DOHH2 (cell line): ENCODE measurements at regions not wholly inside any gene's neighbourhood (a gene's known extent, or its start where the extent isn't known, plus 50 kb on each side); places are given as distances from the start of the nearest gene placed in this dataset.

Experiments used
- H3F3A ChIP-seq: fragments of 200-600 bp; sonication (generic), shearing (Covaris generic); 2 replicates; pipeline ENCODE4 v1.6.0; 2016; ENCODE audit warnings: antibody characterized with exemption, mild to moderate bottlenecking; ENCODE audit not compliant: control insufficient read depth, insufficient read depth
- H3K27ac ChIP-seq: fragments of 200-600 bp; sonication (generic); 2 replicates; pipeline ENCODE4 v1.5.1; 2014; ENCODE audit warnings: low read depth, mild to moderate bottlenecking, low read length, moderate library complexity
- H3K27me3 ChIP-seq: fragments of 200-600 bp; sonication (generic); 2 replicates; pipeline ENCODE4 v1.6.1; 2014; ENCODE audit warnings: mild to moderate bottlenecking, low read length, mixed read lengths; ENCODE audit not compliant: control insufficient read depth
- H3K36me3 ChIP-seq: fragments of 200-600 bp; sonication (generic); 2 replicates; pipeline ENCODE4 v1.6.1; 2014; ENCODE audit warnings: mild to moderate bottlenecking, low read length, moderate library complexity, mixed read lengths; ENCODE audit not compliant: control insufficient read depth
- H3K4me1 ChIP-seq: fragments of 200-600 bp; sonication (generic); 2 replicates; pipeline ENCODE4 v1.6.1; 2014; ENCODE audit warnings: mild to moderate bottlenecking, low read length, mixed read lengths; ENCODE audit not compliant: control insufficient read depth
- H3K4me2 ChIP-seq: fragments of 200-600 bp; sonication (generic); 2 replicates; pipeline ENCODE4 v1.6.0; 2014; ENCODE audit warnings: mild to moderate bottlenecking, low read length, moderate library complexity
- H3K4me3 ChIP-seq: fragments of 200-600 bp; sonication (generic); 2 replicates; pipeline ENCODE4 v1.5.1; 2014; ENCODE audit warnings: mild to moderate bottlenecking, low read length, mixed read lengths
- H3K79me2 ChIP-seq: fragments of 200-600 bp; sonication (generic); 2 replicates; pipeline ENCODE4 v1.6.1; 2014; ENCODE audit warnings: mild to moderate bottlenecking, low read length, mixed read lengths; ENCODE audit not compliant: control insufficient read depth
- H3K9me2 ChIP-seq: fragments of 200-600 bp; sonication (generic); replicated peaks from 2 replicates; pipeline ENCODE4 v1.6.1; 2014; ENCODE audit warnings: mild to moderate bottlenecking, low read length, mixed read lengths; ENCODE audit not compliant: control insufficient read depth
- H3K9me3 ChIP-seq: fragments of 200-600 bp; sonication (generic); 2 replicates; pipeline ENCODE4 v1.6.1; 2014; ENCODE audit warnings: antibody characterized with exemption, low read length, mixed read lengths; ENCODE audit not compliant: control insufficient read depth, insufficient read depth
- H4K20me1 ChIP-seq: fragments of 200-600 bp; sonication (generic); 2 replicates; pipeline ENCODE4 v1.6.0; 2014; ENCODE audit warnings: low read depth, mild to moderate bottlenecking, antibody characterized with exemption, low read length, moderate library complexity; ENCODE audit not compliant: control insufficient read depth, insufficient read depth
- EZH2phosphoT487 ChIP-seq: fragments of 200-600 bp; sonication (generic); IDR thresholded peaks from 2 replicates; pipeline ENCODE4 v1.6.1; 2017; ENCODE audit warnings: borderline replicate concordance, mild to moderate bottlenecking, antibody characterized with exemption, low read length, moderate library complexity, mixed read lengths
- TF ChIP-seq, protein P1 (sequence below): fragments of 200-600 bp; sonication (generic); IDR thresholded peaks from one replicate; pipeline ENCODE4 v1.5.1; 2014; ENCODE audit warnings: antibody characterized with exemption, mild to moderate bottlenecking, low read depth, low read length; ENCODE audit not compliant: poor library complexity, severe bottlenecking

DNA sequence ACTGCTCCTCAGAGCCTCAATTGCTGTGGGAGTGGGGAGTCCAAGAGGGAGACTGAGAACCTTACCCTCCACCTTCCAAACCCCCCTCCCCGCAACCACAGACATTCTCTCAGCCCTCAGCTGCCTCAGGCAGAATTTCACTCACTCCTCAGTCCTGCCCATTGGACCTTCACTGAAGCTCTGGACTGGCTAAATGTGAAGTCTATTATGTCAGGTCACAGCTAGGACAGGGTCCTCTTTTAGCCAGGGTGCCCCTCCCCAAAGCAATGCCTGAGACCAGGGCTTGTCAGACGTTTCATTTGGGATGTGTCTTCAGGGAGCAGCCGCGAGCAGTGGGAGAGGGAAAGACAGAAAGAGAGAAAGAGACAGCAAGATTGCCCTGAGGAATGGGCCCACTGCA is 199.3 kb upstream of the CCDC68 start:
- no peaks in the 10 kb centered on the region for H3F3A ChIP-seq
- no peaks in the 10 kb centered on the region for H3K79me2 ChIP-seq
- H3K9me2 ChIP-seq, result no peaks in the 10 kb centered on the region
- no peak overlapping the region for H3K4me2 ChIP-seq
- no peaks in the 10 kb centered on the region for H3K27me3 ChIP-seq
- no peaks in the 10 kb centered on the region for H3K4me1 ChIP-seq
- H3K4me3 ChIP-seq, result no peak overlapping the region
- no peak for TF ChIP-seq EZH2phosphoT487
- TF ChIP-seq, protein P1, sequence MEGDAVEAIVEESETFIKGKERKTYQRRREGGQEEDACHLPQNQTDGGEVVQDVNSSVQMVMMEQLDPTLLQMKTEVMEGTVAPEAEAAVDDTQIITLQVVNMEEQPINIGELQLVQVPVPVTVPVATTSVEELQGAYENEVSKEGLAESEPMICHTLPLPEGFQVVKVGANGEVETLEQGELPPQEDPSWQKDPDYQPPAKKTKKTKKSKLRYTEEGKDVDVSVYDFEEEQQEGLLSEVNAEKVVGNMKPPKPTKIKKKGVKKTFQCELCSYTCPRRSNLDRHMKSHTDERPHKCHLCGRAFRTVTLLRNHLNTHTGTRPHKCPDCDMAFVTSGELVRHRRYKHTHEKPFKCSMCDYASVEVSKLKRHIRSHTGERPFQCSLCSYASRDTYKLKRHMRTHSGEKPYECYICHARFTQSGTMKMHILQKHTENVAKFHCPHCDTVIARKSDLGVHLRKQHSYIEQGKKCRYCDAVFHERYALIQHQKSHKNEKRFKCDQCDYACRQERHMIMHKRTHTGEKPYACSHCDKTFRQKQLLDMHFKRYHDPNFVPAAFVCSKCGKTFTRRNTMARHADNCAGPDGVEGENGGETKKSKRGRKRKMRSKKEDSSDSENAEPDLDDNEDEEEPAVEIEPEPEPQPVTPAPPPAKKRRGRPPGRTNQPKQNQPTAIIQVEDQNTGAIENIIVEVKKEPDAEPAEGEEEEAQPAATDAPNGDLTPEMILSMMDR, result no peak
- no peaks in the 10 kb centered on the region for H3K36me3 ChIP-seq
- H3K9me3 ChIP-seq, result no peaks in the 10 kb centered on the region
- no peaks in the 10 kb centered on the region for H4K20me1 ChIP-seq
- no peak overlapping the region for H3K27ac ChIP-seq

DNA sequence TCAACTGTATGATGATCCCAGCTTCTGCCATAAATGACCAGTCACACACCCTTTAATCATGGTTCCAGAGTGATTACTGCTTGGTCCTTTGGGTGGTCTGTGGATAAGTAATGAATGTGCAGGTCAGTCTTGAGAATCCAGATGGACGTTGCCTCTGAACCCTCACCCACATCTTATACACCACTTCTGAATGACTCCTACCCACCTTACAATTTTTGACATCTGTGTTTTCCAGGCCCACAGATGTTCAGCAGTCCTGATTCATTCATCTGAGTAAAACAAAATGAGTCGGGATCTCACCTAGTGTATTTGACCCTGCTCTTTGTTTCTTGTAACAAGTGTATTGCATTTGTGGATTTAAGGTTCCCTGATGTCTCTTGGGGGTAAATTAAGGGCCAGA is 194.1 kb upstream of the CCDC68 start:
- H3K27ac ChIP-seq, result no peak overlapping the region

GRCh38 chr18:55152801-55153200 is 193.5 kb upstream of the CCDC68 start:
- Histone ChIP-seq H3K79me2 (no peaks in the 10 kb centered on the region), H3K4me2 (no peak overlapping the region), H3F3A (no peaks in the 10 kb centered on the region), H3K36me3 (no peaks in the 10 kb centered on the region), H3K4me3 (no peak overlapping the region), H3K4me1 (no peaks in the 10 kb centered on the region), H3K9me3 (no peaks in the 10 kb centered on the region), H3K9me2 (no peaks in the 10 kb centered on the region), H4K20me1 (no peaks in the 10 kb centered on the region), H3K27me3 (peaks cover 6% of the 10 kb centered on the region; the same call in 1 of the 2 replicates), H3K27ac (no peak overlapping the region)
- no peak for TF ChIP-seq EZH2phosphoT487
- TF ChIP-seq, protein P1, result no peak

More for the DNA sequence above, 194.1 kb upstream of the CCDC68 start:
- Histone ChIP-seq H3K9me3 (no peaks in the 10 kb centered on the region), H3K36me3 (no peaks in the 10 kb centered on the region), H3K4me2 (no peak overlapping the region), H4K20me1 (no peaks in the 10 kb centered on the region), H3K4me3 (no peak overlapping the region), H3F3A (no peaks in the 10 kb centered on the region), H3K79me2 (no peaks in the 10 kb centered on the region), H3K27me3 (peaks cover 6% of the 10 kb centered on the region; the same call in 1 of the 2 replicates), H3K9me2 (no peaks in the 10 kb centered on the region), H3K4me1 (no peaks in the 10 kb centered on the region)
- no peak for TF ChIP-seq EZH2phosphoT487

GRCh38 chr18:55149994-55150393 is 190.7 kb upstream of the CCDC68 start:
- Histone ChIP-seq H4K20me1 (no peaks in the 10 kb centered on the region), H3K4me1 (no peaks in the 10 kb centered on the region), H3K36me3 (no peaks in the 10 kb centered on the region), H3K27me3 (peaks cover 6% of the 10 kb centered on the region; the same call in 1 of the 2 replicates), H3K27ac (no peak overlapping the region), H3K9me3 (no peaks in the 10 kb centered on the region), H3K9me2 (no peaks in the 10 kb centered on the region), H3F3A (no peaks in the 10 kb centered on the region), H3K4me3 (no peak overlapping the region), H3K4me2 (no peak overlapping the region), H3K79me2 (no peaks in the 10 kb centered on the region)
- TF ChIP-seq, protein P1, result no peak
- TF ChIP-seq EZH2phosphoT487, result no peak
